GM12878 (cell line): ENCODE measurements at regions not wholly inside any gene's neighbourhood (a gene's known extent, or its start where the extent isn't known, plus 50 kb on each side); places are given as distances from the start of the nearest gene placed in this dataset.

Experiments
- ATAC-seq: fragments of 200-7000 bp; cut with Tn5 transposase; 3 replicates; pipeline ENCODE4 v1.9.1; 2020; ENCODE audit warnings: mild to moderate bottlenecking, moderate library complexity
- BruUV-seq: library from RNA; stranded (reverse); fragments of 400-500 nt; replicated peaks from 2 replicates; lab custom pipeline; 2021; lab: Mats Ljungman, UMichigan
- CTCF ChIA-PET: fragments of 300-600 bp; sonication (Branson Sonifier 250); formaldehyde crosslinking; extraction: SDS; loops from one replicate; lab custom pipeline; 2021; ENCODE audit warnings: inconsistent platforms; lab: Yijun Ruan, JAX
- POLR2A ChIA-PET: fragments of 350-600 bp; formaldehyde crosslinking; extraction: SDS; loops from one replicate; lab custom pipeline; 2021; ENCODE audit warnings: inconsistent platforms; lab: Charles Lee
- RAD21 ChIA-PET: fragments of 300-600 bp; sonication (Branson Sonifier 250); formaldehyde crosslinking; loops from one replicate; lab custom pipeline; 2023; ENCODE audit warnings: antibody characterized with exemption; ENCODE audit not compliant: unreplicated experiment; lab: Charles Lee
- SMC1A ChIA-PET: fragments of 300-600 bp; sonication (Branson Sonifier 250); formaldehyde crosslinking; loops from one replicate; lab custom pipeline; 2023; ENCODE audit not compliant: unreplicated experiment, uncharacterized antibody; lab: Charles Lee
- DNase-seq: peaks from one replicate; pipeline ENCODE4 v3.0.0-alpha.2; 2011; ENCODE audit warnings: low read depth, low spot score
- FAIRE-seq: peaks from 3 replicates; lab custom pipeline; 2011; peaks lifted over from hg19 to GRCh38; lab: Jason Lieb, UNC
- H2AFZ ChIP-seq: 2 replicates; pipeline ENCODE4 v1.6.0; 2011; ENCODE audit warnings: low read depth, low read length, control low read depth; ENCODE audit not compliant: control insufficient read depth
- H3K27ac ChIP-seq: 2 replicates; pipeline ENCODE4 v1.5.1; 2011; ENCODE audit warnings: control low read depth; ENCODE audit not compliant: control insufficient read depth, insufficient read depth
- H3K27me3 ChIP-seq, 2 experiments: replicated peaks in 1 of 2; 2 replicates each; pipeline versions ENCODE4 v1.6.0 to v1.6.1; 2011; ENCODE audit warnings: low read length in 1 of 2; ENCODE audit not compliant: control insufficient read depth in 2 of 2, insufficient read depth in 2 of 2
- H3K36me3 ChIP-seq, 2 experiments: 2 replicates each; pipeline ENCODE4 v1.5.1; 2011; ENCODE audit warnings: low read length in 1 of 2; ENCODE audit not compliant: control insufficient read depth in 2 of 2, insufficient read depth in 2 of 2
- H3K4me1 ChIP-seq: 2 replicates; pipeline ENCODE4 v1.6.1; 2011; ENCODE audit warnings: mild to moderate bottlenecking, low read length, moderate library complexity, mixed read lengths; ENCODE audit not compliant: control insufficient read depth, insufficient read depth
- H3K4me2 ChIP-seq: 2 replicates; pipeline ENCODE4 v1.6.0; 2011; ENCODE audit warnings: control low read depth; ENCODE audit not compliant: control insufficient read depth, insufficient read depth
- H3K4me3 ChIP-seq: fragments of 200-600 bp; sonication (generic); 2 replicates; pipeline ENCODE4 v1.5.1; 2016
- H3K79me2 ChIP-seq: 2 replicates; pipeline ENCODE4 v1.6.0; 2011; ENCODE audit warnings: low read length; ENCODE audit not compliant: control insufficient read depth, insufficient read depth
- H3K9ac ChIP-seq: 2 replicates; pipeline ENCODE4 v1.8.0; 2011; ENCODE audit warnings: low read length, control low read depth, mixed read lengths; ENCODE audit not compliant: control insufficient read depth, insufficient read depth
- H3K9me3 ChIP-seq: replicated peaks from 3 replicates; pipeline ENCODE4 v1.5.1; 2011; ENCODE audit warnings: mild to moderate bottlenecking, low read length; ENCODE audit not compliant: control insufficient read depth, insufficient read depth
- H4K20me1 ChIP-seq: 2 replicates; pipeline ENCODE4 v1.6.0; 2011; ENCODE audit not compliant: control insufficient read depth, insufficient read depth
- CBX3 ChIP-seq: fragments of 200-600 bp; sonication (generic); IDR thresholded peaks from 2 replicates; pipeline ENCODE4 v1.6.1; 2016; ENCODE audit warnings: low read depth, borderline replicate concordance
- CHD2 ChIP-seq: IDR thresholded peaks from 2 replicates; pipeline ENCODE4 v1.6.1; 2011; ENCODE audit warnings: low read depth, low read length, improper control_type of control experiment, borderline replicate concordance
- CHD4 ChIP-seq: fragments of 200-600 bp; sonication (generic); IDR thresholded peaks from 2 replicates; pipeline ENCODE4 v1.6.1; 2016; ENCODE audit warnings: mild to moderate bottlenecking
- EP300 ChIP-seq, 2 experiments: fragments of 150-350 bp in 1 of 2; IDR thresholded peaks; 2 replicates each; pipeline ENCODE4 v1.6.1; 2011 to 2012; ENCODE audit warnings: low read depth in 2 of 2, low read length in 2 of 2, borderline replicate concordance in 1 of 2, improper control_type of control experiment in 1 of 2, inconsistent platforms in 1 of 2; ENCODE audit not compliant: control insufficient read depth in 1 of 2
- ETV6 ChIP-seq, 2 experiments: fragments of 450-650 bp in 1 of 2; IDR thresholded peaks in 1 of 2; conservative IDR thresholded peaks in 1 of 2; 2 replicates each; pipeline ENCODE4 v1.6.1; 2014; ENCODE audit warnings: antibody characterized with exemption in 1 of 2, borderline replicate concordance in 1 of 2, low read depth in 1 of 2, mild to moderate bottlenecking in 1 of 2, moderate library complexity in 1 of 2
- EZH2 ChIP-seq: IDR thresholded peaks from 2 replicates; pipeline ENCODE4 v1.6.1; 2012; ENCODE audit warnings: low read depth, mild to moderate bottlenecking, control low read depth, inconsistent platforms, low read length, borderline replicate concordance; ENCODE audit not compliant: control insufficient read depth
- FOS ChIP-seq: IDR thresholded peaks from 3 replicates; pipeline ENCODE4 v1.6.1; 2011; ENCODE audit warnings: borderline replicate concordance; ENCODE audit not compliant: insufficient read length; ENCODE audit errors: extremely low read depth
- FOXM1 ChIP-seq: IDR thresholded peaks from 2 replicates; pipeline ENCODE4 v1.6.1; 2012; ENCODE audit warnings: low read depth, mild to moderate bottlenecking, inconsistent platforms, low read length, moderate library complexity
- HDGF ChIP-seq: fragments of 450-650 bp; IDR thresholded peaks from 2 replicates; pipeline ENCODE4 v1.6.1; 2016; ENCODE audit warnings: antibody characterized with exemption
- KDM1A ChIP-seq: fragments of 200-600 bp; sonication (generic); IDR thresholded peaks from 2 replicates; pipeline ENCODE4 v1.6.1; 2016; ENCODE audit warnings: borderline replicate concordance
- MYB ChIP-seq: fragments of 150-350 bp; IDR thresholded peaks from 2 replicates; pipeline ENCODE4 v1.6.1; 2014; ENCODE audit warnings: mild to moderate bottlenecking, low read depth, low read length, borderline replicate concordance
- POU2F2 ChIP-seq: IDR thresholded peaks from 3 replicates; pipeline ENCODE4 v1.6.1; 2011; ENCODE audit warnings: low read depth, mild to moderate bottlenecking, low read length, borderline replicate concordance
- RCOR1 ChIP-seq: conservative IDR thresholded peaks from 2 replicates; pipeline ENCODE4 v1.6.1; 2012; ENCODE audit warnings: low read depth, low read length, improper control_type of control experiment
- RFX5 ChIP-seq: IDR thresholded peaks from 2 replicates; pipeline ENCODE4 v1.6.1; 2011; ENCODE audit warnings: low read depth, low read length, improper control_type of control experiment
- RUNX3 ChIP-seq: IDR thresholded peaks from 2 replicates; pipeline ENCODE4 v1.6.1; 2012; ENCODE audit warnings: low read length, inconsistent platforms
- SPI1 ChIP-seq: IDR thresholded peaks from 2 replicates; pipeline ENCODE4 v1.6.1; 2011; ENCODE audit warnings: low read depth, mild to moderate bottlenecking, low read length, moderate library complexity, borderline replicate concordance; ENCODE audit not compliant: insufficient read depth
- ZNF24 ChIP-seq: fragments of 450-650 bp; IDR thresholded peaks from 2 replicates; pipeline ENCODE4 v1.6.1; 2017; ENCODE audit warnings: antibody characterized with exemption, mild to moderate bottlenecking
- ZZZ3 ChIP-seq: IDR thresholded peaks from 2 replicates; pipeline ENCODE4 v1.6.1; 2011; ENCODE audit warnings: low read depth; ENCODE audit not compliant: control insufficient read depth, insufficient read length
- whole genome bisulfite sequencing: methylation state at CpG from one replicate; pipeline ENCODE4 v1.1.6; 2016; ENCODE audit warnings: low lambda C conversion rate; ENCODE audit not compliant: insufficient replicate concordance, insufficient coverage; ENCODE audit errors: missing lambda C conversion rate; 5-methylcytosine and 5-hydroxymethylcytosine counted together
- in situ Hi-C: fragments of 300-500 bp; cut with MboI; formaldehyde crosslinking; loops from 9 replicates; pipeline ENCODE4 v1.14.3; 2018; ENCODE audit warnings: mixed read lengths
- intact Hi-C: fragments of 100-400 bp; cut with micrococcal nuclease; formaldehyde crosslinking; loops from one replicate; pipeline ENCODE4 v1.14.2; 2022; ENCODE audit not compliant: unreplicated experiment

DNA sequence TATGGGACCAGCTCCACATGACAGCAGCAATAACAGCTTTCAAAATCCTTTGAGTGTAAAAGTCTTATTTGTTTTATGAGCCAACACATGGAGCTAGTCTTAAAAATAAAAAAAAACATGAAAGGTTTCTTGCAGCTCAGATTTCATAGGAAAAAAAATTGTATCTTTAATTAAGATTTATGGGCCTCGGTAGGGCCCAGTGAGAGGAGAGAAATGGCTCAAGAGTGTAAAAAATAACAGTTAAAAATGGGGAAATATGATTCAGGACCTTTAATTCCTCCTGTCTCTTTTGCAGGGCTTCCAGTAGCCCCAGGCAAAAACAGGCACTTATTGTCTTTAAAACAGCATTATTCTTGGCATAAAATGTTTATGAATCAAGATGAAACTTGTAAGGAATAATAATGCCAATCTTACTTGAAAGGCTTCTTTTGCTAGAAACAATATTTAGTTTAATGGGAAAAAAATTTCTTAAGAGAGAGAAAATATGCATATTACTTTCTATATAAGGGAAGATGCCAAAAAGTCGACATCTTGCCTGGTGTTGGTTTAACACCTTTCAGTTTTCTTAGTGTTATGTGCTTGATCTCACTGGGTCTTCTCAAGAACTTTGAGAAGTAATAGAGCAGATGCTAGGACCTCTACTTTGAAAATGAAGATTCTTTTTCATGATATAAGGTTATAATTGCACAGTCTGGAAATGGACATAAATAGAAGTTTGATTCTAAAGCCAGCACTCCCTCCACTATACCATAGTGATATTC lies 71.3 kb upstream of the SETBP1 start:
- CTCF ChIA-PET, result no interaction called here

More for the DNA sequence above, 71.3 kb upstream of the SETBP1 start:
- Histone ChIP-seq H3K4me2 (no peak overlapping the region), H4K20me1 (no peaks in the 10 kb centered on the region), H2AFZ (no peak overlapping the region), H3K79me2 (no peaks in the 10 kb centered on the region), H3K27me3 (no peaks in the 10 kb centered on the region), H3K4me1 (no peaks in the 10 kb centered on the region), H3K9me3 (no peaks in the 10 kb centered on the region), H3K4me3 (no peak overlapping the region), H3K9ac (no peak overlapping the region), H3K36me3 (no peaks in the 10 kb centered on the region), H3K27ac (no peak overlapping the region)
- in situ Hi-C loops (no loop called here), intact Hi-C loops (no loop called here)
- TF ChIP-seq EZH2 (no peak), KDM1A (no peak), FOS (no peak), POU2F2 (no peak), RFX5 (no peak), ZNF24 (no peak), CHD2 (no peak), SPI1 (no peak), HDGF (no peak), EP300 (IDR thresholded peaks at IDR 0.05; ENCODE audit: borderline replicate concordance in 1 of 2, control insufficient read depth in 1 of 2, low read depth in 2 of 2, low read length in 2 of 2) (no peak), RUNX3 (no peak), RCOR1 (no peak), ZZZ3 (no peak), FOXM1 (no peak), CBX3 (no peak), ETV6 (conservative IDR thresholded peaks at IDR 0.05 in 1 of 2, IDR thresholded peaks at IDR 0.05 in 1 of 2; ENCODE audit: borderline replicate concordance in 1 of 2, low read depth in 1 of 2) (no peak), MYB (no peak), CHD4 (no peak)
- ChIA-PET RAD21 (no interaction called here), POLR2A (no interaction called here), SMC1A (interaction anchor here (1.1 to 1.6 kb wide), 2 partner anchors 10 to 66 kb away, joined by 3 to 4 read pairs; no protein-coding TSS in a partner anchor)
- ATAC-seq (no peak), FAIRE-seq (no peak), DNase-seq (no peak)
- WGBS, result 14% methylated on average over 2 of the region's 2 CpGs
- BruUV-seq, result no TSS peak
